CD4-positive, alpha-beta T cell (primary cell): ENCODE measurements at regions not wholly inside any gene's neighbourhood (a gene's known extent, or its start where the extent isn't known, plus 50 kb on each side); places are given as distances from the start of the nearest gene placed in this dataset.

Experiments used
- ATAC-seq: fragments of 200-7000 bp; cut with Tn5 transposase; one replicate; pipeline ENCODE4 v1.10.0; 2022; ENCODE audit warnings: mild to moderate bottlenecking; ENCODE audit not compliant: poor library complexity
- CTCF ChIA-PET: fragments of 350-600 bp; sonication (Branson Sonifier 250); formaldehyde crosslinking; loops from one replicate; lab custom pipeline; 2021; ENCODE audit warnings: antibody characterized with exemption, inconsistent platforms; lab: Charles Lee
- POLR2A ChIA-PET: fragments of 350-600 bp; sonication (Branson Sonifier 250); formaldehyde crosslinking; loops from one replicate; lab custom pipeline; 2021; ENCODE audit warnings: antibody characterized with exemption, inconsistent platforms; lab: Charles Lee
- DNase-seq, 14 experiments: peaks; one replicate each; pipeline ENCODE4 v3.0.0-alpha.2; 2013 to 2020; ENCODE audit warnings: mixed read lengths in 2 of 14
- H3K27ac ChIP-seq, 2 donors: one replicate each; pipeline versions ENCODE4 v1.5.1 to v1.7.0; 2013; ENCODE audit warnings: low read length in 2 of 2, low read depth in 1 of 2, mild to moderate bottlenecking in 1 of 2
- H3K27me3 ChIP-seq, 2 experiments: 1 replicate in 1 of 2; 2 replicates in 1 of 2; pipeline versions ENCODE4 v1.6.1 to v1.7.0; 2013; ENCODE audit warnings: low read length in 2 of 2, control low read depth in 1 of 2, mild to moderate bottlenecking in 1 of 2, moderate library complexity in 1 of 2; ENCODE audit not compliant: insufficient read depth in 2 of 2, control insufficient read depth in 1 of 2
- H3K36me3 ChIP-seq: one replicate; pipeline ENCODE4 v1.6.1; 2013; ENCODE audit warnings: low read length, control low read depth; ENCODE audit not compliant: insufficient read depth
- H3K4me1 ChIP-seq: one replicate; pipeline ENCODE4 v1.6.1; 2013; ENCODE audit warnings: low read length, control low read depth; ENCODE audit not compliant: insufficient read depth
- H3K4me3 ChIP-seq: one replicate; pipeline ENCODE4 v1.5.1; 2013; ENCODE audit warnings: mild to moderate bottlenecking, low read length, moderate library complexity
- H3K9me3 ChIP-seq, 2 experiments: 1 replicate in 1 of 2; 2 replicates in 1 of 2; pipeline versions ENCODE4 v1.6.1 to v1.7.0; 2013; ENCODE audit warnings: low read length in 2 of 2, mild to moderate bottlenecking in 2 of 2, control low read depth in 1 of 2, moderate library complexity in 1 of 2; ENCODE audit not compliant: control insufficient read depth in 1 of 2, insufficient read depth in 1 of 2
- H3K27ac Mint-ChIP-seq: one replicate; pipeline ENCODE4 v1.8.0; 2020; ENCODE audit warnings: mixed read lengths
- H3K27me3 Mint-ChIP-seq: one replicate; pipeline ENCODE4 v1.8.0; 2021; ENCODE audit warnings: mixed read lengths
- H3K36me3 Mint-ChIP-seq: one replicate; pipeline ENCODE4 v1.8.0; 2021; ENCODE audit warnings: low read depth, mixed read lengths
- H3K4me1 Mint-ChIP-seq: one replicate; pipeline ENCODE4 v1.8.0; 2021; ENCODE audit warnings: low read depth, mixed read lengths
- H3K4me3 Mint-ChIP-seq: one replicate; pipeline ENCODE4 v1.8.0; 2020; ENCODE audit warnings: mild to moderate bottlenecking, mixed read lengths
- H3K9me3 Mint-ChIP-seq: one replicate; pipeline ENCODE4 v1.8.0; 2020; ENCODE audit warnings: mixed read lengths
- CTCF ChIP-seq: fragments of 200-600 bp; IDR thresholded peaks from one replicate; pipeline ENCODE4 v1.8.0; 2022; ENCODE audit warnings: antibody characterized with exemption, mild to moderate bottlenecking
- intact Hi-C, 2 experiments: fragments of 100-400 bp; cut with DNase I in 1 of 2; cut with micrococcal nuclease in 1 of 2; formaldehyde crosslinking; loops; one replicate each; pipeline versions ENCODE4 v1.15.1 to v1.9.0; 2023 to 2025; cut with DNase I, micrococcal nuclease

- H3K9me3 ChIP-seq, result no peaks in the 10 kb centered on the region
- no peak for ATAC-seq
- ChIA-PET POLR2A (no interaction called here), CTCF (no interaction called here)
- no peaks in the 10 kb centered on the region for H3K4me1 ChIP-seq
- Mint-ChIP-seq H3K27me3 (no peaks in the 10 kb centered on the region), H3K36me3 (no peaks in the 10 kb centered on the region), H3K4me3 (no peak overlapping the region), H3K4me1 (no peaks in the 10 kb centered on the region), H3K27ac (no peak overlapping the region), H3K9me3 (no peaks in the 10 kb centered on the region)
- no peaks in the 10 kb centered on the region for H3K36me3 ChIP-seq
- no peak overlapping the region for H3K4me3 ChIP-seq
- intact Hi-C loops, result no loop called here
- no peak for DNase-seq
- TF ChIP-seq CTCF, result no peak
- H3K27me3 ChIP-seq, result no peaks in the 10 kb centered on the region
- H3K27ac ChIP-seq, result no peak overlapping the region
These were observed 124.6 kb upstream of the CREB1 start for GRCh38 chr2:207405150-207405549.

- Histone ChIP-seq H3K4me3 (no peak overlapping the region), H3K4me1 (no peaks in the 10 kb centered on the region), H3K27me3 (no peaks in the 10 kb centered on the region), H3K36me3 (no peaks in the 10 kb centered on the region), H3K27ac (no peak overlapping the region), H3K9me3 (no peaks in the 10 kb centered on the region)
- no peak for TF ChIP-seq CTCF
- Mint-ChIP-seq H3K36me3 (no peaks in the 10 kb centered on the region), H3K27ac (no peak overlapping the region), H3K9me3 (no peaks in the 10 kb centered on the region), H3K27me3 (no peaks in the 10 kb centered on the region), H3K4me1 (no peaks in the 10 kb centered on the region), H3K4me3 (no peak overlapping the region)
- ChIA-PET POLR2A (no interaction called here), CTCF (no interaction called here)
- intact Hi-C loops, result no loop called here
- ATAC-seq (no peak), DNase-seq (no peak)
These were observed 121.5 kb upstream of the CREB1 start for GRCh38 chr2:207408086-207408794.

GRCh38 chr2:207409517-207409916 is 120.2 kb upstream of the CREB1 start:
- intact Hi-C loops, result no loop called here
- POLR2A ChIA-PET, result no interaction called here
- Histone ChIP-seq H3K27me3 (no peaks in the 10 kb centered on the region), H3K36me3 (no peaks in the 10 kb centered on the region), H3K4me3 (no peak overlapping the region), H3K27ac (no peak overlapping the region), H3K9me3 (no peaks in the 10 kb centered on the region), H3K4me1 (no peaks in the 10 kb centered on the region)
- no peak for ATAC-seq
- no peak overlapping the region for H3K27ac Mint-ChIP-seq
- H3K9me3 Mint-ChIP-seq, result no peaks in the 10 kb centered on the region
- DNase-seq, result no peak
- CTCF ChIA-PET, result no interaction called here
- no peaks in the 10 kb centered on the region for H3K4me1 Mint-ChIP-seq
- no peak for TF ChIP-seq CTCF
- no peaks in the 10 kb centered on the region for H3K27me3 Mint-ChIP-seq
- no peaks in the 10 kb centered on the region for H3K36me3 Mint-ChIP-seq
- H3K4me3 Mint-ChIP-seq, result no peak overlapping the region
